ENCODE measurements at regions not wholly inside any gene's neighbourhood (a gene's known extent, or its start where the extent isn't known, plus 50 kb on each side); places are given as distances from the start of the nearest gene placed in this dataset.

DNA sequence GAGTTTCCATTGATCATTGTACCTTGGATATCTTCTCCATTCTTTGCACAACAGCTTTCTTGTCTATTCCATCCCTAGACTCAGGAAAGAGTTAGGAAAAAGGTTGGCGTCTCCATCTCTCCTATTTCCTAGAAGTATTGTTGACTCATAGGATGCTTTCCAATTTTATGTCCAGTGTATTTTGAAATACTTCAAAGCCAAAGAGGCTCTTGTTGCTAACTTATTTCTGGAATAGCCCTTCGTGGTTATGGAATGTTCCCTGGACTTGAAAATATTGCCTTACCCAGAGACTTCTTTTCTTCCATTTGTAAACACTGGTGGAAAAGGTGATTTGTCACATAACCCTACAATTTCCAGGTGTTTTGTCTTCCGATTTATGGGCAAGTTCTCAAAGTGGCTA is 402.3 kb upstream of the ZNF608 start:
- Mint-ChIP-seq H3K27me3 (ENCODE audit: low read depth) (no peaks in the 10 kb centered on the region), H3K4me1 (peaks cover 42% of the 10 kb centered on the region), H3K9me3 (no peaks in the 10 kb centered on the region), H3K36me3 (no peaks in the 10 kb centered on the region), H3K4me3 (no peak overlapping the region), H3K27ac (no peak overlapping the region)
- DNase-seq (ENCODE audit: low spot score in 2 of 2, unreplicated experiment in 2 of 2): no peak
- TF ChIP-seq, protein P1, sequence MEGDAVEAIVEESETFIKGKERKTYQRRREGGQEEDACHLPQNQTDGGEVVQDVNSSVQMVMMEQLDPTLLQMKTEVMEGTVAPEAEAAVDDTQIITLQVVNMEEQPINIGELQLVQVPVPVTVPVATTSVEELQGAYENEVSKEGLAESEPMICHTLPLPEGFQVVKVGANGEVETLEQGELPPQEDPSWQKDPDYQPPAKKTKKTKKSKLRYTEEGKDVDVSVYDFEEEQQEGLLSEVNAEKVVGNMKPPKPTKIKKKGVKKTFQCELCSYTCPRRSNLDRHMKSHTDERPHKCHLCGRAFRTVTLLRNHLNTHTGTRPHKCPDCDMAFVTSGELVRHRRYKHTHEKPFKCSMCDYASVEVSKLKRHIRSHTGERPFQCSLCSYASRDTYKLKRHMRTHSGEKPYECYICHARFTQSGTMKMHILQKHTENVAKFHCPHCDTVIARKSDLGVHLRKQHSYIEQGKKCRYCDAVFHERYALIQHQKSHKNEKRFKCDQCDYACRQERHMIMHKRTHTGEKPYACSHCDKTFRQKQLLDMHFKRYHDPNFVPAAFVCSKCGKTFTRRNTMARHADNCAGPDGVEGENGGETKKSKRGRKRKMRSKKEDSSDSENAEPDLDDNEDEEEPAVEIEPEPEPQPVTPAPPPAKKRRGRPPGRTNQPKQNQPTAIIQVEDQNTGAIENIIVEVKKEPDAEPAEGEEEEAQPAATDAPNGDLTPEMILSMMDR (IDR thresholded peaks at IDR 0.05; ENCODE audit: unreplicated experiment): no peak

DNA sequence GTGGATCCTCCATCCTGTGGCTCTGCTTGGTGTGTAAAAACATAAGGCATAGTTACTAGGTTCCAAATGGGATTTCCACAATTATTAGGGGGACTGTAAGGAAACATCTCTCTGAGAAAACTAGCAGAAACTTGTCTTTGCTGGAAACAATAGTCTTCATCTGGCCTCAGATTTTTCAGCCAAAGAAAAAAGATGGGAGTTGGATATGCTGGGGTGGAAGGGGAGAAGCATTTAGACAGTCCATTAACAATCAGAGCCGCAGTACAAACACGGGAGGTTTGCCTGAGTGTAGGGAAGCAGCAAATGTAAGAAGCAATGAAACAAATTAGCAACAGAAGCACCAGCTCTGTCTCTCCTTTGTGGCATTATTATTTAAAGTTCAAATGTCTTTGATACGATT is 402.7 kb upstream of the ZNF608 start:
- no peaks in the 10 kb centered on the region for H3K36me3 Mint-ChIP-seq
- TF ChIP-seq, protein P1 (IDR thresholded peaks at IDR 0.05; ENCODE audit: unreplicated experiment): no peak
- H3K27me3 Mint-ChIP-seq (ENCODE audit: low read depth): no peaks in the 10 kb centered on the region
- no peak for DNase-seq (ENCODE audit: low spot score in 2 of 2, unreplicated experiment in 2 of 2)
- H3K27ac Mint-ChIP-seq: peak overlapping the region; percentile 58
- H3K4me3 Mint-ChIP-seq: no peak overlapping the region
- H3K4me1 Mint-ChIP-seq: peaks cover 43% of the 10 kb centered on the region
- H3K9me3 Mint-ChIP-seq: no peaks in the 10 kb centered on the region

DNA sequence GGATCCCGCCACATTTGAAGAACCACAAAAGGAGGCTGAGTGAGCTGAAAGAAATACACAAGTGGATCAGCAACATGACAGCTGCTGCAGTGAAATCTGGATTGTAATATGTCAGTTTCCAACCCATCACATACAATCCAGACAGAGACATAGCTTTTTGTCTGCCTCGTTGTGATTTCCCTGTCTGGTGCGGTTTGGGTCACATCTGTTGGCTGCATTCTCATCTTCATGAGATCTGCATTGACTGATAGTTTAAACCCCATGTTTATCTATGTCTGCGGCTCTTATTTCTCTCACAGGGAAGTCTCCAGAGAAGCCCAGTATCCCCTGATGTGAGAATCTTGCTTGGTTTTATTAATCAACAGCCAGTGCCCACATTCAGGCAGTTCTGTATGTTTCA is 403.1 kb upstream of the ZNF608 start:
- Mint-ChIP-seq H3K27ac (no peak overlapping the region), H3K27me3 (ENCODE audit: low read depth) (no peaks in the 10 kb centered on the region), H3K36me3 (no peaks in the 10 kb centered on the region), H3K4me1 (peaks cover 43% of the 10 kb centered on the region), H3K4me3 (no peak overlapping the region), H3K9me3 (no peaks in the 10 kb centered on the region)
- TF ChIP-seq, protein P1 (IDR thresholded peaks at IDR 0.05; ENCODE audit: unreplicated experiment): no peak
- DNase-seq (ENCODE audit: low spot score in 2 of 2, unreplicated experiment in 2 of 2): no peak

DNA sequence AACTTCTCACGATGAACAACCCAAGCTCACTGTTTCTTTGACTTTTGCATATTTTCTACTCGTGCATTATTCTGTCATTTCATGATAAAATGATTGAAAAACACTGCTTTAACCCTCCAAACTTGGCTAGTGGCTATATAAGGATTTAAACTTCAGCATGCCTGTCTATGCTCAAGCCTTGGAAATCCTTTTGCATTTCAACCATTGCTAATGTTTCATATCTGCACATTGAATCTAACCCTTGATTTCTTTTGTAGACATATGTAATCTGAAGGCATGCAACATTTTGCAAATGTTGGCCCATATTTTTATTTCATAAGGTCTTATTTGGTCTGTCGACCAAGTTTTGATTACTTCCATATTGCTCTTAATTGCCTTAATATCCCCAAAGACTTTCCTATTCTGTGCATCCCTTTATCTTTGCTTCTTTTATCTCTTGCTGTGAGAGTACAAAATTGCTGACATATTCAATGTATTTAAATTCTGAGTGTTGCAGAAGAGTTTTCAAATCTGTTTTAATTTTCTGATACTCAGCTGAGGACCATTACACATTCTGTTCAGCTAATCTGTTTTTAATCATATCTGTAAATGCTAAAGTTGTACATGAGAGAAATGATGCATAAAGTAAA is 403.7 kb upstream of the ZNF608 start:
- TF ChIP-seq, protein P1 (IDR thresholded peaks at IDR 0.05; ENCODE audit: unreplicated experiment): no peak
- no peak for DNase-seq (ENCODE audit: low spot score in 2 of 2, unreplicated experiment in 2 of 2)
- no peaks in the 10 kb centered on the region for H3K36me3 Mint-ChIP-seq
- H3K4me3 Mint-ChIP-seq: no peak overlapping the region
- peaks cover 43% of the 10 kb centered on the region for H3K4me1 Mint-ChIP-seq
- no peak overlapping the region for H3K27ac Mint-ChIP-seq
- H3K9me3 Mint-ChIP-seq: no peaks in the 10 kb centered on the region
- H3K27me3 Mint-ChIP-seq (ENCODE audit: low read depth): no peaks in the 10 kb centered on the region

DNA sequence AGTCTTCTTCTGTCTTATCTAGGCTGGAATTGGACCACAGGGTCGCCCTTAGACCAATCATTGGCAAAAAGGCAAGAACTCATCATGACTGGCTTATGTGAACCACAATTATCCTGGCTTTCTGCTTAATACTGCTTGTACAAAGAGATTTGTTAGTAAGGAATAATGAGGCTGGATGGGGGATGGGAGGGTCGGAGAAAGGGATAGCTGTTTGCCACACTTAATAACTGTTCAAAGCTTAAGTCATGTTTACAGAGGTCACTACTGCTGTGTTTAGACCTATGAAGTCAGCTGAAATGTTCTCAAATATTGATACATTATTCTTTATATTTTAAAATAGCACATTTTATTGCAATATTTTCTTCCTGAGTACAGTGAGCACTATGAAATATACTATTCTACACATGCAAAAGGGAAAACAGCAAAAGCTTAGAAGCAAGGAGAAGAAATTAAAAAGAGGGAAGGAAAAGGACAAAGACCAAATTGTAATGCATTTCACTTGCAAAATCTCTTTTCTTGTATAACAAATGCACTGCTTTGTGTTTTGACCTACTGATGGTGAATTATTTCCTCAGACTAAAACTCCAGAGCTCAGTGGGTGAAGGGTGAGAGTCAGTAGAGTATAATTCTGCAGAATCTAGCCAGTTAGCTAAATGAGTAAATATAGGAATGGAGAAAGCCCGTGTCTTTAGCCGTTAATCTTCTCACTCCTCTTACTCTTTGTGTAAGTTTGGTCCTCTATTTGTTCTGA is 404.9 kb upstream of the ZNF608 start:
- H3K4me1 Mint-ChIP-seq: peaks cover 43% of the 10 kb centered on the region
- H3K27me3 Mint-ChIP-seq (ENCODE audit: low read depth): no peaks in the 10 kb centered on the region
- H3K9me3 Mint-ChIP-seq: no peaks in the 10 kb centered on the region
- H3K27ac Mint-ChIP-seq: no peak overlapping the region
- no peak overlapping the region for H3K4me3 Mint-ChIP-seq
- no peak for DNase-seq (ENCODE audit: low spot score in 2 of 2, unreplicated experiment in 2 of 2)
- no peaks in the 10 kb centered on the region for H3K36me3 Mint-ChIP-seq
- TF ChIP-seq, protein P1 (IDR thresholded peaks at IDR 0.05; ENCODE audit: unreplicated experiment): no peak
